Coronary artery (tissue), 2 donors: ENCODE measurements at regions not wholly inside any gene's neighbourhood (a gene's known extent, or its start where the extent isn't known, plus 50 kb on each side); places are given as distances from the start of the nearest gene placed in this dataset.

ENCODE experiments used
- DNase-seq: peaks from one replicate; pipeline ENCODE4 v3.0.0-alpha.2; 2017; ENCODE audit warnings: low spot score
- H3K27ac ChIP-seq, 2 donors: fragments of 200-600 bp; sonication (generic); one replicate each; pipeline ENCODE4 v1.5.1; 2016 to 2019
- H3K4me3 ChIP-seq: fragments of 200-600 bp; sonication (generic); 2 replicates; pipeline ENCODE4 v1.5.1; 2016; ENCODE audit warnings: mild to moderate bottlenecking, moderate library complexity
- CTCF ChIP-seq: fragments of 200-600 bp; sonication (generic); IDR thresholded peaks from one replicate; pipeline ENCODE4 v1.5.1; 2019; ENCODE audit warnings: antibody characterized with exemption

GRCh38 chr11:29293825-29294224, 723.0 kb downstream of the KCNA4 start:
- no peak for TF ChIP-seq CTCF
- no peak for DNase-seq

GRCh38 chr11:29282088-29282487, 734.7 kb downstream of the KCNA4 start:
- TF ChIP-seq CTCF, result no peak
- no peak for DNase-seq
- H3K27ac ChIP-seq, result no peak overlapping the region
- no peak overlapping the region for H3K4me3 ChIP-seq

More at GRCh38 chr11:29293825-29294224, 723.0 kb downstream of the KCNA4 start:
- no peak overlapping the region for H3K27ac ChIP-seq
- no peak overlapping the region for H3K4me3 ChIP-seq

GRCh38 chr11:29281271-29281777, 735.5 kb downstream of the KCNA4 start:
- no peak for TF ChIP-seq CTCF

GRCh38 chr11:29280452-29280851, 736.4 kb downstream of the KCNA4 start:
- no peak for DNase-seq
- Histone ChIP-seq H3K27ac (no peak overlapping the region), H3K4me3 (no peak overlapping the region)
- no peak for TF ChIP-seq CTCF

More at GRCh38 chr11:29281271-29281777, 735.5 kb downstream of the KCNA4 start:
- no peak overlapping the region for H3K4me3 ChIP-seq
- DNase-seq, result no peak
- H3K27ac ChIP-seq, result no peak overlapping the region

GRCh38 chr11:29279716-29280115, 737.1 kb downstream of the KCNA4 start:
- Histone ChIP-seq H3K4me3 (no peak overlapping the region), H3K27ac (no peak overlapping the region)
- no peak for TF ChIP-seq CTCF
- no peak for DNase-seq

GRCh38 chr11:29272019-29272654, 744.7 kb downstream of the KCNA4 start:
- DNase-seq, result no peak
- Histone ChIP-seq H3K4me3 (no peak overlapping the region), H3K27ac (no peak overlapping the region)
- TF ChIP-seq CTCF, result no peak

- Histone ChIP-seq H3K4me3 (no peak overlapping the region), H3K27ac (no peak overlapping the region)
- no peak for TF ChIP-seq CTCF
- DNase-seq, result no peak
Observed at GRCh38 chr11:29271616-29272015, 745.2 kb downstream of the KCNA4 start.
